OCI-LY7 (cell line): ENCODE measurements at regions not wholly inside any gene's neighbourhood (a gene's known extent, or its start where the extent isn't known, plus 50 kb on each side); places are given as distances from the start of the nearest gene placed in this dataset.

Source experiments
- CTCF ChIP-seq: fragments of 200-600 bp; sonication (generic); conservative IDR thresholded peaks from 2 replicates; pipeline ENCODE4 v1.5.1; 2014; ENCODE audit warnings: mild to moderate bottlenecking, antibody characterized with exemption, low read length, moderate library complexity, mixed read lengths
- EZH2phosphoT487 ChIP-seq: fragments of 200-600 bp; sonication (generic); IDR thresholded peaks from 2 replicates; pipeline ENCODE4 v1.6.1; 2018; ENCODE audit warnings: low read depth, borderline replicate concordance, mild to moderate bottlenecking, mixed run types, antibody characterized with exemption, low read length, moderate library complexity, mixed read lengths

GRCh38 chr2:240225660-240226475 lies 85.4 kb upstream of the OTOS start:
- TF ChIP-seq CTCF = peak; percentile 51; the same call in 1 of the 2 replicates
- TF ChIP-seq EZH2phosphoT487 = no peak
